HG03097 (cell line): ENCODE measurements at regions not wholly inside any gene's neighbourhood (a gene's known extent, or its start where the extent isn't known, plus 50 kb on each side); places are given as distances from the start of the nearest gene placed in this dataset.

ENCODE experiments used
- ATAC-seq: cut with Tn5 transposase; IDR thresholded peaks from one replicate; pipeline ENCODE4 v1.9.1; 2021; ENCODE audit not compliant: unreplicated experiment, low FRiP score

DNA sequence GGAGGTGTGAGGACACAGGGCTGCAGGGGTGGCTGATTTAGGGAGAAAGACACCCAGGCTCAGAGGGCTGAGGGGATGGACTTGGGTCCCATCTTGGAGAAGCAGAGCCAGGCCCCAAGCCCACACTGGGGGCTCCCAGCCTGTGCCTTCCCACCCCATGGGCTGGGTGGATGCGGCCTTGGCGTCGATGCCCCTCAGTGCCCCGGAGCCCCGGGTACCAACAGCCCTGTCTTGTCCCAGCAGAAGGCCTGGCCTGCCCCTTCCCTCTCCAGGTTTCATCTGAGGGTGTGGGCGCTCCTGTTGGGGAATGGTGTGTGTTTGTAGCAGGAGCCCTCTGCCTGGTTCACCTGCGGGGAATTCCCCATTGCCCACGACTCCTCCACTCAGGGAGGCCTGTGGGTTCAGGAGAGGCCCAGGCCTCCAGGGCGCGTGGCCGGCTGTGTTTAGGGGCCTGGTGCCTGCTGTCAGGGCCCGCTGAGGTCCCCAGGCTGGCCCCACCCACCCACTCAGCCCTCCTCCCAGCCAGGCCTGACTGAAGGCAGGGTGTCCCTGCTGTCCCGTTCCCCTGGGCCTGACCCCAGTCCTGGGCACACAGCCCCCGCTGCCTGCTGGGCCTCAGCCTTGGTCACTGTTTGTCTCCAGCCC is 51.1 kb upstream of the BEGAIN start:
- ATAC-seq: no peak

DNA sequence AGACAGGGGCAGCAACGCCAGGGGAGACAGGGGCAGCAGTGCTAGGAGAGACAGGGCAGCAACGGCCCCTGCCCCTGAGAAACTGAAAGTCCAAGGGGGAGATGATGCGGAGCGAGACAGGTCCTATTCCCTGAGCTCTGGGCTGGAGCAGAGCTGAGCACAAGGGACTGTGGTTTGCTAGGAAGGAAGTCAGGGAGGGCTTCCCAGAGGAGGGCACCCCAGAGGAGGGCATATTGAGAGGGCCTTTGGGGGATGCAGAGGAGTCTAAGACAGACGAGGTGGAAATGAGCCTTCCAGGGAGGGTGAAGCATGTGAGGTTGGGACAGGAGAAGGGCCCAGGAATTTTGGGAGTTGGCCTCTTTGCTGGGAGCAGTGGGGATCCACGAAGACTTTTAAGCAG is 52.1 kb upstream of the BEGAIN start:
- ATAC-seq: no peak

DNA sequence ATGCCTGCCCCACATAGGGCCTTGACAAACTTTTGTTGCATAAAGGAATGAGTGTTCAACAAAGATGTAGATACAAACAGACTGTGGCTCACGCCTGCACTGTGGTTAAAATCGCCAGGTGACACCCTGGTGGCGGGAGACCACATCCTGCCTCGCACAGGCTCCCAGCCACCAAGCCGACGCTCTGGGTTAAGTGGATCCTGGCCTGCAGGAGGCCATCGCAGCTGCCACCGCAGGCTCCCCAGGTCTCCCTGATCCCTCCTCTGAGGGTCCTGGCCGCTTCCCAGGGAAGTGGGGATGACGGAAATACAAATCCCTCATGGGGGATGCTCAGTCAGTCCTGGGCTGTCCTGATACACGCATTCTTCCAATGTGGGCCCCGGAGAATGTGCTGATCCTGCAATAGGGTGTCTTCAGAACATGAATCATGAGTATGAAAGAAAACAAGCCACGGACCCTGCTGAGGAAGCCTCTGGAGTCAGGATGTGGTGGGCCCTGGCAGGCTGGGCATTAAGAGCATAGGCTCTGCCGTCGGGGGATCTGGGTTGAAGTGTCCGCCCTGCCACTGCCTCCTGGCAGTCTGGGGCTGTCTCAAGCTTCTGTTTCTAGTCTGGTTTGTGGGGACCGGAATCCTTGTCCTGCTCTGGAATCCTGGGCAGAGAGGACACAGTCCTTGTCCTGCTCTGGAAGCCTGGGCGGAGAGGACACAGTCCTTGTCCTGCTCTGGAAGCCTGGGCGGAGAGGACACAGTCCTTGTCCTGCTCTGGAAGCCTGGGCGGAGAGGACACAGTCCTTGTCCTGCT is 53.5 kb upstream of the BEGAIN start:
- ATAC-seq: peak; percentile 81

DNA sequence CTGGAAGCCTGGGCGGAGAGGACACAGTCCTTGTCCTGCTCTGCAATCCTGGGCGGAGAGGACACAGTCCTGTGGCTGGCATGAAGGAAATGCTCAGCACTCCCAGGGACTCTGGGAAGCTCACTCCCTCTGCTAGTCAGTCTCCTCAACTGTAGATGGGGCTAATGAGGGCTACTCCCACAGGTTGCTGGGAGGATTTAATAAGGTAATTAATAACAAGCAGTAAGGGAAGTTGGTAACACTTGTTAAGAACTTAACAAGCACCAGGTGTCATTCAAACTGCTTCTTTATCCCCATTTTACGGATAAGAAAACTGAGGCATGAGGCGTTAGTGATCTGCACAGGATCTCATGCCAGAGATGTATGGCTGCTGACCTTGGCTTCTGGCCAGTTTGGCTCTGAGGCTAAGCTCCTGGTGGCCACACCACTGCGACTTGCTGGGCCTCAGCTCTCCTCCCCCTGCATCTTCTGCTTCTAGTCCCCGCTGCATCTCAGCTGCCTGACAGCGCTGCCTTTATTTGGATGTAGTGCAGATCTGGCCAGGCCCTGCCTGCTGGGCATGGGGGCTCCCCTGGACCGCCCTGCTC is 54.1 kb upstream of the BEGAIN start:
- ATAC-seq: no peak

DNA sequence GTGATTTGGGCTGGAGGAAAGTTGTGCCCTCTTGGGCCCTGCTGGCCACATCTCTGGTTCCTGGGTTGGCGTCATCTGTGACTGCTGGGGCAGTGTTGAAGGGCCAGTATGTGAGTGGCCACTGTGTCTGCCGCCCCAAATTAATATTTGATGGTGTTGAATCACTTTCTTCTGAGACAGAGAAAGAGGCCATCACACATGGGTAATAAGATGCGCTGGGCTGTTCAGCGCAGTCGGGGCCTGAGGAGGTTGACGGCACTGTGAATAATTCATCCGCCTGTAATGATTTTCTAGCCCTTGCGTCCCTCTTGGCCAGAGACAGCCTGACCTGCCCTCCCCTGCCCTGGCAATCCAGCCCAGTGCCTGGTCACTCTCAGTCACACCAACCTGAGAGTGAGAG is 56.2 kb upstream of the BEGAIN start:
- no peak for ATAC-seq

DNA sequence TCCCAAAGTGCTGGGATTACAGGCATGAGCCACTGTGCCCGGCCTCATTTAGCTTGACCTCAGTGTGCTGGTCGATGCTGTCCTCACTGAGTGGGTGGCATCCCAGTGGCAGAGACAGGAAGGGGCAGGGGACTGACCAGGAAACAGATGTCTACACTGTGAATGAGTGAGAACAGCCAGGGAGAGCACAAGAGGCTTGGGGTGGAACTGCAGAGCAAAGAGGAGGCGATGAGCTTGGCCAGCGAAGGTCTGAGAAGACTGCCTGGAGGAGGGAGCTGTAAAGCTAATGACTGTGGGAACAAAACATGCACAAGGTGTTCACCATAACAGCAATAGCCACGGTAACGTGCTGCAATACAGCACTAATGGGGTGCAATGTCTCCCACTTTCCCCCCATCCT is 57.2 kb upstream of the BEGAIN start:
- no peak for ATAC-seq

DNA sequence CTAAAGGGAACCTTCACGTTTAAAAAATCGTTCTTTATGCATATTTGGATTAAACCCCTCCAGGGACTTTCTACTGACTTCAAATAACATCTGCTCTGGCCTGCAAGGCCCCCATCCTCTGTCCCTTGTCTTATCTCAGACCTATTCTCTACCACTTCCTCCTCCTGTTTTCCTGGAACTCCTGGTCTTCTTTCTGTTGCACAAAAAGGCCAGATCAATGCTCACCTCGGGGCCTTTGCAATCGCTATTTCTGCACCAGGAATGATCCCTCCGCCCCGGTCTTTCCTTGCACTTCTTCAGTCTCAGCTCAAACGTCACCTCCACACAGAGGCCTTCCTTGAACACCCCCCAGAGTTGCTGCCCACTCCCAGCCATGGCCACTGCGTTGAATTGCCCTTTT is 57.6 kb upstream of the BEGAIN start:
- ATAC-seq: no peak

DNA sequence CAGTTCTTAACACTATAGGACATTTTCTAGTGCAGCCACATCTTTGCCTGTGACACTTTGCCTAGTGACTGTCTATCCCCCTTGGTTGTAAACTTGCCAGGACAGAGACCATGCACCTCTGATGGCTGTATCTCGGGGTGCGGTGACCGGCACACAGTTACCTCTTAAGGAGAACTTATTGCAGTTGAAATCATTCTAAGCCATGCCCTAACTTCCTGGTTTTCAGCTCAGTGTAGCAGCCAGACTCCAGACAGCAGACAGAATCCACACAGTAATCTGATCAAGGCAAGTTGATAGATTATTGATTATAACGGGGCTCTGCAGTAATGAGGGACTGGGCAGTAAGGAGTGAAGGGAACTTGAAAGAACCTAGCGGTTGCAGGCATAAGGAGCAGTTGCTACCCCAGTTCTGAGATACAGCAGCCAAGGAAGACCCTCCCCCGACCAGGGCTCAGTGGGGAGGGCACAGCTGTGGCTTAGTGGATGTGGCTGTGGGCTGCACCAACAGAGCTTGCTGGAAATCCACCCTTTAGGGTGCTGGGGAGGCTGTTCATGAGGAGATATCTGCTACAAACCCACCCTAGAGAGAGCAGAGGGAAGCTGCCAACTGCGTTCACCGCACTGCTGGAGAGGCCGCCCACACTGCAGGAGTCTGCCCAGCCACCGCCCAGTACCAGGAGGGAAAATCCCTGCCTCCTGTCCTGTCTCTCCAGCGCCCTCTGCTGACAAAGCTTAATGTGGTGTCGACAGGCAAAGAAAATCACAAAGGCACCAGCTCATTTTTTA is 58.2 kb upstream of the BEGAIN start:
- ATAC-seq: peak; percentile 68

DNA sequence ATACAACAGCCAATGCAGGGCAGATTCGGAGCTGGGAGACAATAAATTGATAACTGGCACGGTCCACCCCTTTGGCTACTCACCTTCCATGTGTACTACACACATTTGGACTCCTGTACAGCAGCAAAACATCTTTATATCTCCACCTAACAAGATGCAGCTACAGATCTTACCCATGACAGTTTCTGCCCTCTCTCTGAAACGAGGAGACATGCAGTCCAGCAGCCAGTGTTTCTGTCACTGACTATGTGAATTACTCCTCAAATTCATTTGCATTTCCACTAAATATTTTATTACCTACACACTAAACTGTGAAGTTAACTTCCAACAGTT is 58.7 kb upstream of the BEGAIN start:
- no peak for ATAC-seq

DNA sequence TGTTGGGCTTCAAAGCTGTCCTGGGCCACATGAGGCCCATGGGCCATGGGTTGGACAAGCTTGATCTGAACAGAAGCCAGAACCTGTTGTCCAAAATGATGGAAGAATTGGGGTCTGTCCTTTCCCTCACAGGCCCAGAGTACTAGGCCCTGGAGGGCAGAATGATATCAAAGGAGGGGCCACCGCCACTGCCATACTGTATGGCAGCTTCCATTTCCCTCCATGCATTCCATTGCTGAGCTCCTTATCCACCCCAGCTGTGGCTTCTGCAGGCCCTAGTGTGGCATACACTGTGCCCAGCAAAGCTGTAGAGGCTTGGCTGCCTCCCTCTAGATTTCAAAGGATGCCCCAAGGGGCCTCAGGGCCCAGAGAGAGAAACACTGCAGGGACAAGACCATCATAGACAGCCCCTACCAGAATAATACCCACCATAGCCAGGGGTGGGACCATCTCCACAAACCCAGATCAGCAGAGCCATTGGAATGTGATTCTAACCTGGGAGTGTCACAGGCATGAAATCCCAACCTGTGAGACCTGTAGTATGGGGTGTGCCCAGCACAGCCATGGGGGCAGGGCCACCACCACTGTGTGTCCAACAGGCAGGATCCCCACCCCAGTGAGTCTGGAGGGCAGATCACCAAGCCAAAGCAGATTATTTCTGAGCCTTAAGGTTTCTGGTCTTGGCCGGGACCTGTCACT is 61.4 kb upstream of the BEGAIN start:
- ATAC-seq: no peak

DNA sequence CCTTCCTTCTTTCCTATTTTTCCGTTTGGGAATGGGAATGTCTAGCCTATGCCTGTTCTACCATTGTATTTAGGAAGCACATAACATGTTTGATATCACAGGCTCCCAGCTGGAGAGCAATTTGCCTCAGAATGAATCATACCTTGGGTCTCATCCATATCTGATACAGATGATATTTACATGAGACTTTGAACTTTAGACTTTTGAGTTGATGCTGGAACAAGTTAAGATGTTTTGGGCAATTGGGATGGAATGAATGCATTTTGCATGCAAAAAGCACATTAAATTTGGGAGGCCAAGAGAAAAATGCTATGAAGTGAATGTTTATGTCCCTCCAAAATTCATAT is 61.9 kb upstream of the BEGAIN start:
- ATAC-seq: no peak

DNA sequence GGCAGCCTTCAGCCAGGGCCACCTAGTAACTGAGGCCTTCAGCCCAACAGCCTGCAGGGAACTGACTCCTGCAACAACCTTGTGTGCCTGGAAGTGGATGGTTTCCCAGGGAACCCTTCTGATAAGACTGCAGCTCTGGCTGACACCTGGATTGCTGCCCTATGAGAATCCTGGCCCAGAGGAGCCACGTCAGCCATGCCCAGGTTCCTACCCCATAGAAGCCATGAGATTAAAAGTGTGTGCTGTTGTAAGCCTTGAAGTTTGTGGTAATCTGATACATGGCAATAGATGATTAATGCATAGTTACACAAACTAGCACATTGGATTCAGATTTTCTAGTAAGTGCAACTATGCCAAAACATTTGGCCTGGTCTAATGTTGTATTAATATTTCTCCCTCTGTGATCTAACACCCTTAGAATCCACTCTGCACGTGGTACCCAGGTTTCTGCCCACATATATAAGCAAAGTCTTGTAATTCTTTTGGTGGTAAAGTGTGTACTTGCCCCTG is 64.8 kb upstream of the BEGAIN start:
- no peak for ATAC-seq

DNA sequence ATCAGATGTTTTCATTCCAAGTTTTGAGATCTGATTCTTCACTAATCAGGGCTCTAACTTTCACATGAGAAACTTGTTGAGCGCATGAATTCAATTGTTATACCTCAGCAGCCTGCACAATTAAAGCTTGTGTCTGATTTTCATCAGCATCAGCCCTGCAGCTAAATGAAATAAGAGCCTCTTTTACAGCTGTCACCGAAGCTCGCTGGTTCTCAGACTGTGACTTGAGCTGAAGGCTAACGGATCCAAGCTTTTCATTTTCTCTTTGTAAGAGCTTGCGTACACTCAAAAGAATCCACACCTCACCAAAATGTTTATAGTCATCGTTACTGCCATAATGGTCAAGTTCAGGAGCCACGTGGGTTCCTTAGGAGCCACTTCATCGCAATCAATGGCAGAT is 65.5 kb upstream of the BEGAIN start:
- no peak for ATAC-seq

DNA sequence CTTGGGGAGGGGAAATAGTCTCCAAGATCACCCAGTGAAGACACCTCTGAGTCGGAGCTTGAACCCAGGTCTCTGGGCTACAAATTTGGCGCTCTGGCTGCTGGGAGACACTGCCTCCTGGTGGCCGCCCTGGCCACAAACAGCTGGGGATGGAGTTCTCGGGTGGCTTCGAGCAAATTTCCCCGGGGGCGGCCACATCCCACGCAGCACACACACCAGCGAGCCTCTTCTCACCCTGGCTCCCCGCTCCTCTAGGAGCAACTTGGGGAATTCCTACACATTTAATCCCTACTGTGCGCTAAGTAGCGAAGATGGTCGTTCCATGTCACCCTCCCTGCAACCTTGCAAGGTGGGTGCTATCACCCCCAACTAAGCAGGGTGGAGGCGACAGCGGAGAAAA is 66.2 kb upstream of the BEGAIN start:
- no peak for ATAC-seq

DNA sequence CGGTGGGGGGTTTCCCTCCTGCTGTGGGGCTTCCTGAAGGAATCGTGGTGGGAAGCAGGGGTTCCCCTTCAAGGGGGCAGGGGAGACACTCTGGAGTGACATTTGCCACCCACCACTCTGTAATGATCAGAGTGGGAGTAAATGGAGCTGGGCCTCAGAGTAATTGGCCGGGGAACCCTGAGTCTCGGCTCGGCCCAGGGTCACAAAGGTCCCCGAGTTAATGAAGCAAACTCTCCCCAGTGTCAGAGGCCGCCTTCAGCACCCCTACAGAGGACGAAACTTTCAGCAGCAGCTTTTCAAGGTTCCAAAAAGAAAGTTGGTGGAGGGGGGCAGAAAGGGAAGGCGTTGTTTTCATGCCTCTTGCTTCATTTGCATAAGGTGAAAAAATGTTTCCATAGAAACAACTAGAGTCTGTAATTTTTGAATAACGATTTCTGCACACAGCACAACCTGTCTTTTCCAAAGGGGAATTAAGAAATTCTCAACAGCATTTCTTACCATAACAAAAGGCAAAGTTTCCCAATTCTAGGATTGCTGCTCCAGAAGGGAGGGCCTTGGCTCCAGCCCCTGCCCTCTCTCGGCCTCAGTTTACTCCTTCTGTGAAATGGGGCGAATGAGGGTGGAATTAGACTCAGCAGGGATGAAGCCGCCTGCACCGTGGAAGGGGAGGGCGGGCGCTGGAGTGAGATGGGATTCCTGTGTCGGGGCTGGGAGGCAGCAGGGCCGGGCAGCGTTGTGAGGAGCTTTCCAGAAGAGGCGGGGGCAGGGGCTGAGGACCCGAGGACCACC is 67.0 kb upstream of the BEGAIN start:
- ATAC-seq: no peak

DNA sequence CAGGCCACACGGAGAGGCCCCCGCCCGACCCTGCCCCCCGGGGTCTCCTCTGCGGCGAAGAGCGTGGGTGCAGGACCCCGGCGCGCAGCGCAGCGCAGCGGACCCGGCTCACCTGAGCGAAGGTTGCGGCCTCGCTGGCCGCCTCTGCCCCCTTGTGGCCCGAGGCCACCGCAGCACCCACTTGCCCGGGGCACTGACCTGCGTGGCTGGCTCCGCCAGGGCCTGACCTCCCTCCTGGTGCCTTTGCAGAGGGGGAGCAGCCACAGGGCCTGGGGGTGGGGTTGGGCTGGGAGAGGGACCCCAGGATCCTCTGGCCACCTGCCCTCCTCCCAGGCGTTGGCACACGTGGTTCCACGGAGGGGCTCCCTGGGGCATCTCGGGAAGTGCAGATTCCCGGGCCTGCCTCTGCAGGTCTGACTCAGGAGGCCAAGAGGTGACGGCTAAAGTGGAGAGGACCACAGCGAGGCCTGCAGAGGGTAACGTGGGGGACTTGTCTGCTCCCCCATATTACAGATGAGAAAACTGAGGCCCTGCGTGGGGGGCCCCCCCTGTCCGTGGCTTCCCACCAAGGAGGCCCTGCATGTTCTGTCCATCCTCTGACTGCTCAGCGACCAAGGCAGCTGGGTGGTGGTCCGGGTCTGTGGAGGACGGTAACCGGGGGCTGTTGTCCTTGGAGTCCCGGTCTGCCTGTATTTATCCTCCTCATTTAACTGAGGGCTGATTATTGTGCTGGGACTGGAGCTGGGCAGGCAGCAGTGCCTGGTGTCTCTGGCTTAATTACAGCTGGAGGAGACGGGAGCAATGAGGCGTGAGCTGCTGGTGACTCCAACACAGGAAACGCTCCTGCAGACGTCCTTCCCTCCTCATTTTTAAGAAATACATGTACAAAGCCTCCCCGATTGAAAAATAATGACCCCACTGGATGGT is 67.9 kb upstream of the BEGAIN start:
- ATAC-seq: no peak

DNA sequence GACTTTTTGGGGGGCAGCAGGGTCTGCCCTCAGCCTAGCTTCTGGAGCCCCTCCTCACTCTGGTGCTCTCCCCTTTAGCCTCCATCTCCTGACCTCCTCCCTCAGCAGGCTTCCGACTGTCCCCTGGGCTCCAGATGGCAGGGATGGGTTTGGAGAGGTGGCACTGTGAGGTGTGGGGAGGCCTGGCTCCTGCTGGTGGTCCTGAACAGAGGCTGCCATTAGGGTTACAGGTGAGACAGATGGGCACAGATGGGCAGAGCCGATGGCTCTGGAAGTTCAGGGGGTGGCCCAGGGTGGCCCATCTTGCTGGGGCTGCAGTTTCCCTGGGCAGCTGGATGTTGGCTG is 68.5 kb upstream of the BEGAIN start:
- no peak for ATAC-seq

DNA sequence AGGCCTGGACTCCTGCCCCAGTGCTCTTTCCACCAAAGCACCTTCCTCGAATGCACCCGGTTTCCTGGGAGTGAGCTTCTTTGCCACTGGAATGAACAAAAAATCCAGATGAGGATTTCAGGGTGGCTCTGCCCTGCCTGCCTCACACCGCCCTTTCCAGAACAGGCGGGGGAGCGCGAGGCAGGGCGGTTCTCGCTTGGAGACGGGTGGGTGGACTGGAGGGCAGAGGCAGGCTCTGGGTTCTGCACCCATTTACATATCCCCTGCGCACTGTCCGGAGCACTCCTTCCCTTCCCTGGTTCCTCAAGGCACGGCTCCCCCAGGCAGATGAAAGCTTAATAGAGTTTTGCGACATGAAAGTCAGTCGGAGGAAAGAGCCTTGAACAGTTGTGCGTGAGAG is 69.7 kb upstream of the DLK1 start:
- ATAC-seq: no peak

DNA sequence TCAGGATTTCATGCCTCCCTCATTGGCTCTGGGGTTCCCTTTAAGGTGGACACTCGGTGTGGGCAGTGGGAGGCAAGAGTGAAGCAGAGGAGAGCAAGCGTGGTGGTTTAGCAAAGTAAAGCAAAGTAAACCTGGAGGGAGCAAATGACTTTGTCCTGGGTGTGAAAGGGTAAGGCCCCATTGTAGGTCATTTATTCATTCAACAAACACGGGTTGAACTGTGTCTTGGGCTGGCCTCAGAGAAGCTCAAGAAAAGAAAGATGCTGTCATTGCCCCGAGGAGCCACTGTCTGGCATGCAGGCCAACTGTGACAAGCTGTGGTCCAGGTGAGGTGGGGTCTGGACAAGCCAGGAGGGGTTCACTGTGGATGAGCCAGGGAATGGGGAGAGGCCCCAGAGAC is 68.9 kb upstream of the DLK1 start:
- no peak for ATAC-seq
